Fibroblast of lung (primary cell): ENCODE measurements at regions not wholly inside any gene's neighbourhood (a gene's known extent, or its start where the extent isn't known, plus 50 kb on each side); places are given as distances from the start of the nearest gene placed in this dataset.

Source experiments
- DNase-seq, 2 donors: peaks; one replicate each; pipeline versions ENCODE4 v3.0.0 to v3.0.0-alpha.2; 2010; ENCODE audit warnings: low read depth in 2 of 2
- H2AFZ ChIP-seq: 2 replicates; pipeline ENCODE4 v1.5.1; 2012; ENCODE audit warnings: low read length, control low read depth, inconsistent platforms
- H3K27ac ChIP-seq: 2 replicates; pipeline ENCODE4 v1.5.1; 2011; ENCODE audit warnings: low read length, control low read depth; ENCODE audit not compliant: insufficient read depth
- H3K27me3 ChIP-seq: 2 replicates; pipeline ENCODE4 v1.5.1; 2011; ENCODE audit warnings: mild to moderate bottlenecking, low read length; ENCODE audit not compliant: control insufficient read depth, insufficient read depth
- H3K36me3 ChIP-seq: 2 replicates; pipeline ENCODE4 v1.5.1; 2011; ENCODE audit warnings: low read length; ENCODE audit not compliant: control insufficient read depth, insufficient read depth
- H3K4me1 ChIP-seq: 2 replicates; pipeline ENCODE4 v1.5.1; 2011; ENCODE audit warnings: low read length; ENCODE audit not compliant: control insufficient read depth, insufficient read depth; ENCODE audit errors: extremely low read depth
- H3K4me2 ChIP-seq: 2 replicates; pipeline ENCODE4 v1.5.1; 2011; ENCODE audit warnings: low read length, control low read depth; ENCODE audit not compliant: insufficient read depth; ENCODE audit errors: extremely low read depth
- H3K4me3 ChIP-seq, 4 experiments: fragments of 200-600 bp in 1 of 4; sonication (generic) in 1 of 4; replicated peaks in 1 of 4; 2 replicates each; pipeline ENCODE4 v1.5.1; 2011 to 2016; ENCODE audit warnings: low read length in 4 of 4, low read depth in 3 of 4, mild to moderate bottlenecking in 3 of 4, control low read depth in 2 of 4, inconsistent platforms in 1 of 4, mixed read lengths in 1 of 4; ENCODE audit not compliant: insufficient read depth in 1 of 4; ENCODE audit errors: control extremely low read depth in 1 of 4
- H3K79me2 ChIP-seq: 2 replicates; pipeline ENCODE4 v1.5.1; 2012; ENCODE audit warnings: mild to moderate bottlenecking, low read length, inconsistent platforms; ENCODE audit not compliant: control insufficient read depth, insufficient read depth
- H3K9ac ChIP-seq: 2 replicates; pipeline ENCODE4 v1.5.1; 2011; ENCODE audit warnings: mild to moderate bottlenecking, low read length, control low read depth; ENCODE audit not compliant: insufficient read depth
- H3K9me3 ChIP-seq: 2 replicates; pipeline ENCODE4 v1.5.1; 2012; ENCODE audit warnings: low read depth, low read length; ENCODE audit not compliant: control insufficient read depth, insufficient read depth
- H4K20me1 ChIP-seq: 2 replicates; pipeline ENCODE4 v1.5.1; 2011; ENCODE audit warnings: low read length; ENCODE audit not compliant: control insufficient read depth, insufficient read depth; ENCODE audit errors: extremely low read depth
- CTCF ChIP-seq, 2 donors: IDR thresholded peaks in 1 of 2; conservative IDR thresholded peaks in 1 of 2; 1 replicate in 1 of 2; 2 replicates in 1 of 2; pipeline ENCODE4 v1.5.1; 2011 to 2012; ENCODE audit warnings: low read length in 2 of 2, control low read depth in 1 of 2, inconsistent platforms in 1 of 2, low read depth in 1 of 2, mild to moderate bottlenecking in 1 of 2
- EZH2 ChIP-seq: IDR thresholded peaks from 2 replicates; pipeline ENCODE4 v1.5.1; 2012; ENCODE audit warnings: low read length, control low read depth, mild to moderate bottlenecking; ENCODE audit errors: missing control alignments

- Histone ChIP-seq H3K4me3 (no peak overlapping the region), H3K4me1 (no peaks in the 10 kb centered on the region), H3K27me3 (no peaks in the 10 kb centered on the region), H3K27ac (no peak overlapping the region), H2AFZ (no peak overlapping the region), H3K9ac (no peak overlapping the region), H4K20me1 (no peaks in the 10 kb centered on the region), H3K36me3 (no peaks in the 10 kb centered on the region), H3K79me2 (no peaks in the 10 kb centered on the region), H3K4me2 (no peak overlapping the region), H3K9me3 (no peaks in the 10 kb centered on the region)
- DNase-seq, result no peak
- no peak for TF ChIP-seq EZH2
- TF ChIP-seq CTCF (conservative IDR thresholded peaks at IDR 0.05 in 1 of 2, IDR thresholded peaks at IDR 0.05 in 1 of 2; ENCODE audit: low read depth in 1 of 2, low read length in 2 of 2), result no peak
These were observed 221.9 kb downstream of the LRRN1 start for GRCh38 chr3:4021162-4021561.

DNA sequence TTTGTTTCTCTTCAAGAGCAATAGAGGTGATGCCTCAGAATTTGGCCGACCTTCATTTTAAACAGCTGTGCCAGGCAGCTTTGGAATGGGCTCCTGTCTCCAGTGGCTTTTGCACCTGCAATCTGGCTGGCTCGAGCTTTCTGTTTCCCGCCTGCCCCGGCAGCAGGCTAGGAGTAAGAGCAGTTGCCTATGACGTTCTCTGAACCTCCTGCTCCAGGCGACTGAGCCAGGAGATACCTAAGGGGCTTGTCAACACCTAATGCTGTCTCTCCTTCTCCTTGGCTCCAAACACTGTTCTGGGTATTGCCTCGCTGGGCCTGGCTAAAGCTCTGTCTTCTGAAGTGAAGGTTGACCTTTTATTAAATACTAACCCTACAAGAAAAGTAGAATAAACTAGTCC lies 229.9 kb downstream of the LRRN1 start:
- Histone ChIP-seq H3K9ac (no peak overlapping the region), H3K79me2 (no peaks in the 10 kb centered on the region), H3K4me1 (no peaks in the 10 kb centered on the region), H4K20me1 (no peaks in the 10 kb centered on the region), H3K27me3 (no peaks in the 10 kb centered on the region), H3K27ac (no peak overlapping the region), H3K4me2 (no peak overlapping the region), H3K4me3 (no peak overlapping the region), H3K36me3 (no peaks in the 10 kb centered on the region), H3K9me3 (no peaks in the 10 kb centered on the region), H2AFZ (no peak overlapping the region)
- TF ChIP-seq EZH2 (no peak), CTCF (conservative IDR thresholded peaks at IDR 0.05 in 1 of 2, IDR thresholded peaks at IDR 0.05 in 1 of 2; ENCODE audit: low read depth in 1 of 2, low read length in 2 of 2) (no peak)
- DNase-seq, result no peak

- Histone ChIP-seq H3K9me3 (no peaks in the 10 kb centered on the region), H3K36me3 (no peaks in the 10 kb centered on the region), H3K27ac (no peak overlapping the region), H2AFZ (no peak overlapping the region), H3K9ac (no peak overlapping the region), H3K79me2 (no peaks in the 10 kb centered on the region), H3K27me3 (no peaks in the 10 kb centered on the region), H3K4me2 (no peak overlapping the region), H4K20me1 (no peaks in the 10 kb centered on the region), H3K4me1 (no peaks in the 10 kb centered on the region), H3K4me3 (no peak overlapping the region)
- no peak for DNase-seq
- TF ChIP-seq EZH2, result no peak
- no peak for TF ChIP-seq CTCF (conservative IDR thresholded peaks at IDR 0.05 in 1 of 2, IDR thresholded peaks at IDR 0.05 in 1 of 2; ENCODE audit: low read depth in 1 of 2, low read length in 2 of 2)
These were observed 231.4 kb downstream of the LRRN1 start for GRCh38 chr3:4030624-4031023.
